Ramos (cell line): ENCODE measurements at regions not wholly inside any gene's neighbourhood (a gene's known extent, or its start where the extent isn't known, plus 50 kb on each side); places are given as distances from the start of the nearest gene placed in this dataset.

Source experiments
- in situ Hi-C: fragments of 300-500 bp; cut with MboI; formaldehyde crosslinking; loops from one replicate; pipeline ENCODE4 v1.14.3; 2022; ENCODE audit warnings: low sequenced_read_pairs; ENCODE audit not compliant: unreplicated experiment

DNA sequence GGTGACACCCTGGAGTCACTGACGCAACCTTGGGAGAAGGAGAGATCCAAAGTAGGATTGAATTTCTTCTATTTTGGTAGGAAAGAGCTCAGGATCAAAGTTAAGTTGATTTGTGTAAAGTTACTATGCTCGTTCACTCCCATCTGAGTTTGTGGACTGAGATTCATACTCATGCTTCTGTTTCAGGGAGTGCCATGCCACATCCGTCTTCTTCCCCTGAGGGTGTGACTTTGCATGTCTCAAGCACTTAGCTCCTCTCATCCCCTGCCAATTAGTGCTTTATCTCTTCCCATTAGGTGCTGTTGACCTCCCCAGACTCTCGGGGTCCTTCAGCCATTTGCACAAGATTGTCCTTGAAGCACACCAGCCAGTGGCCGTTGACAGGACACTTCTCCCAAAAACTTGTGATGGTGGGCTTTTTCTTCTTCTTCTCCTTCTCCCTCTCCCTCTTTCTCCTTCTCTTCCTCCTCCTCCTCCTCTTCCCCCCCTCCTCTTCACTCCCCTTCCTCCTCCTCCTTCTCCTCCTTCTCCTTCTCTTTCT lies 232.2 kb upstream of the KLF4 start:
- in situ Hi-C loops = no loop called here

DNA sequence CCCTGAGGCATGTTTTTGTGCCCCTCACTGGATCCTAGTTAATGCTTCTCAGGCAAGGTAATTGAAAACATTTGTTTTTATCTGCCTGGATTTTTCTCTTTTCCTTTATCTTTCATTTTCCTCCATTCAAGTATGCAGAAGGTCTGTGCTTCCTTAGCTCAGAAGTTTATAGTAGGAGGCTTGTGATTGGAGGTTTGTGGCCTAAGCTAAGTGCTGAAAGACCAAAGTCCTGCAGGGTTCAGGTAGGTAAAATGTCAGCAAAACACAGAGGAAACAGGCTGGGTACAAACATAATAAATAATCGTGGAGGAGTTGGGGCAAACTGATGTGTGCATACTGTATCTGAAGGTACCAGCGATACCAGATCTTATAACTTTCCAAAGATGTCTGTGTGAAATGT lies 230.9 kb upstream of the KLF4 start:
- in situ Hi-C loops = no loop called here

DNA sequence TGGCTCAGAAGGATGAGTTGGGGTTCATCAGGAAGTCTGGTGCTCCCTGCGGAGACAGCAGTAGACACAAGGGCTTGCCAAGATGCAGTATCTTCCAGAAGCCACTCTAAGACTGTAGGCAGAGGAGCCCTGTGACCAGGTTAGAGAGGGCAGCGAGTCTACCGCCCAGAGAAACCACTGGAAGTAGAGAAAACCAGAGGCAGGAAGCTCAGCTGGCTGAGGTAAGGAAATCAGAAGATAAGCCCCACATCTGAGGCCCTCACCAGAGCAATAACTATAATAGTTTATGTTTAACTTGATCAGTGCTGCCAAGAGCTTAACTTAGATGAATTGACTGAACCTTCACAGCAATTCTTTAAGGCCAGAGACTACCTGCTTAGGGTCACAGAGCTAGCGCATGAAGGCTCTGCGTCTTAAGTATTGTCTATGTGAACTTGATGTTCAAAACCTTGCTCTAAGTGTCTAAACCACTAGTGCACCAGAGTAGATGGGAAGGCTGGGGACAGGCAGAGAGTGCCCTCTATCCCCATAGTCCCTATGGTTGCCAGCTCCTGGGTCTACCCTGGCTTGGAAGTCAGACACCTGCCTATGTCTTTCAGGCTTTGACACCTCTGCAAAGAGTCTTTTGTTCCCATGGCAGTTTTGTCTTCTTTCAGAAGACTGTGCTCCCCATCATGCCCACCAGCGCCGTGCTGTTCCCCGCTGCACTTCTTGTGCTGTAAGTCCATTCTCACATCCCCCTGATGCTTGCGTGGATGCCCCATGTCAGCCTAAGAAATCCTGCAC lies 228.2 kb upstream of the KLF4 start:
- in situ Hi-C loops = no loop called here

GRCh38 chr9:107715740-107716139 lies 226.2 kb upstream of the KLF4 start:
- in situ Hi-C loops = no loop called here

DNA sequence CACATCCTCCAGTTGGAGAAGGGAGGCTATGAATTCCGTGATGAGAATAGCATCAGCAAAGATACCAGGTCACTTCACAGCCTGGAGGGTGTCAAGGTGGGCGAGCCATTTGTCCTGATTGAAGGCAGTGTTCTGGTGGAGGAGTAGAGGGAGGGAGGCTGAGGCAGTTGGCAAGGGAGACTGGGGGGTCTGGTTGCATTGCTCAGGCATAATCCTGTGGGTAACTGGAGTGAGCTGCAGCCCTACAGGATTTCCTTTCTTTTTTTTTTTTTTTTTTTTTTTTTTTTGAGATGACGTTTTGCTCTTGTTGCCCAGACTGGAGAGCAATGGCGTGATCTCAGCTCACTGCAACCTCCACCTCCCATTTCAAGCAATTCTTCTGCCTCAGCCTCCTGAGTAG lies 223.9 kb upstream of the KLF4 start:
- in situ Hi-C loops = no loop called here

DNA sequence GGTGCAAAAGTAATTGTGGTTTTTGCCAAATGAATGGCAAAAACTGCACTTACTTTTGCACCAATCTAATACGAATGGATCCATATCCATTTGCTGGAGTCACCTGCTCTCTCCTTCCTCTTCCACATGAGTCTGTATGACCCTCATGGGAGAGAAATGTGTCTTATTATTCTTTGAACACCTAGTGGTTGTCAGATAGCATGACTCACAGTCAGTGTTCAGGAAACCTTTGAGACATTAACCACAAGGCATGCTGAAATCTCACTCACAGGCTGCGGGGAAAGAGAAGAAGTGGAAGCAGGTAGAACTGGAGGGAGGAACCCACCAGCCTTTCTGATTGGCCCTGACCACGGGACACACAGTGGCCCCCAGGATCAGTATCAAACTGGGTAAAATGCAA lies 222.8 kb upstream of the KLF4 start:
- in situ Hi-C loops = no loop called here

DNA sequence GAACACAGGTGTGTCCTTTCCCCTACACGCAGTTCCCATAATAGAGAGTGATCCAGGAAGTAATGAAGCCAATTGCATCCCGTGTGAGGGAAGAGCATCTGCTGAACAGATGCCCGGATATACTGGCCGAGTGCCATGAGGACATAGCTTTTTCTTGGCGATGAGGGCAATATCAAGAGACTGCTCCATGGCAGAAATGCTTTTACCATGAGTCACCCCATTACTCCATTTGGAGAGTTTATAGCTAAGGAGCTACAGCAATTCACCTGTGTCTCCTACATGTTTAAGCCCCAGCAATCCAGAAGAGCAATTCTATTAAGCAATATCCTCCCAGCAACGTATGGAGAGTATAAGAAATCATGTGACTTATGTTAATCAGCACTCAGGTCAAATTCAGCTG lies 222.0 kb upstream of the KLF4 start:
- in situ Hi-C loops = no loop called here

DNA sequence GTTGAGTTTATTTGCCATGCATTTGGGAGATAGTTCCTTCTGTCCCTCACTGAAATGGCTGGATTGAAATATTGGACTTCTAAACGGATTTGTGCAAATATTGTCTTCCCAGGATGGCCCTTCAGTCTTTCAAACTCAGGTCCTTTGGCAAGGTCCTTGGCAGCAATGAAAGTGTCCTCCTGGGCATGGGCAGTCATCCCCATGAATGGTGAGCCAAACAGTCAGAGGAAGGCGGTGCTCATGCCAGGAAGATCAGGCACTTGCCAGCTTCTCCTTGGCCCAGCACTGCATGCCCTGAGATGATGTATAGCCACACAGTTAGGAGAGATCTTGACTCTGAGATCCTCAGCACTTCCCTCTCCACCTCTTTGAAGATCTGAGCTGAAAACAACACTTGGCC lies 221.4 kb upstream of the KLF4 start:
- in situ Hi-C loops = no loop called here

DNA sequence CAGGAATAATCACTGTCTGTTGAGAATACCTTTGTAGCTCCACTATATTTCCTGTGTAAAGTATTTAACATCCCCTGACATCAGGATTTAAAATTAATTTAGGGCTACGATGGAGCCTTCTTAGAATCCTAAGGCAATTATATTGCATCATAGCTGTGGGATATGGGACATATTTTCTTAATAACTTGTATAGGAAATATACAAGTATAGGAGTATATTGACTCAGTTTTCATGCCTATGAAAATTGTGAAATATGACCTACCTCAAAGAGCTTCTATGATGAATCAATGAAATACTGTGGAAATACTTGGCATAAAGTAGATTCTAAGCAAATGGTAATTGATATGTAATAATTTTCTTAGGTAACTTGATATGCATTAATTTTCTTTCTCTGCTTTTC lies 221.0 kb upstream of the KLF4 start:
- in situ Hi-C loops = no loop called here

GRCh38 chr9:107708791-107709190 lies 219.2 kb upstream of the KLF4 start:
- in situ Hi-C loops = no loop called here

DNA sequence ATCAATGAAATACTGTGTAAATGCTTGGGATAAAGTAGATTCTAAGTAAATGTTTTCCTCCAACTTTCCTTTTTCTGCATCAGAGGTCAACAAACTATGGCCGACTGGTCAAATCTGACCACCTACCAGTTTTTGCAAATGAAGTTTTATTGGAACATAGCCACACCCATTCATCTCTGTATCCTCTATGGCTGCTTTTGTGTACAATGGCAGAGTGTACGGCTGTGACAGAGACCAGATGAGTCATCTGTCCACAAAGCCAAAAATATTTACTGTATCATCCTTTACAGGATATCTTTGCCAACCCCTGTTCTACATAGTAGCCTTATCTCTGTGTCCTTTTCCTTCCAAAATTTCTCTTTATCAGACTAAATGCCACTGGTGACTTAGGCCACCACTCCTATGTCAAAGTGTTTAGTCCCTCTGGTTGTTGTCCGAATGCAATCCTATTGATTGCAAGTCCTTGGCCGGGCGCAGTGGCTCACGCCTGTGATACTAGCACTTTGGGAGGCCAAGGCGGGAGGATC lies 218.4 kb upstream of the KLF4 start:
- in situ Hi-C loops = no loop called here

- in situ Hi-C loops = no loop called here
Observed at GRCh38 chr9:107707428-107707837, 217.9 kb upstream of the KLF4 start.

- in situ Hi-C loops = no loop called here
Observed at GRCh38 chr9:107706701-107707427, 217.3 kb upstream of the KLF4 start.

DNA sequence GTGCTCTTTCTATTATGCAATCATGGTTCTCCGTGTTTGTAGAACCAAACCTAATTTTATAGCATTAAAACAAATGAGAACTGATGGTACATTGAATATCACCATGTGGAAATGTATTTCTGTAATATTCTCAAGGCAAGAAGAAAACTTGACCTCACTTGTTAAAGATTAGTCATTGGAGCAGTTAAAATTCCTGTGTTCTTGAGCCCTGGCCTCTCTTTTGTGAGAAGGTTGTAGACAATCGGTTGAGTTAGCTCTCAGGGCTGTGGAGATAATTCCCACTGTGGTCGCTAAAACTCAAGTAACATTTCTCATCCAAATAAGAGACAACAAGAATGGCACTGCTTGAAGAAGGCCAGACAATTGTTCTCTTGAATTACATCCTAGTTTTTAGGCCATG lies 216.0 kb upstream of the KLF4 start:
- in situ Hi-C loops = no loop called here

- in situ Hi-C loops = no loop called here
Observed at GRCh38 chr9:107704774-107705173, 215.2 kb upstream of the KLF4 start.

- in situ Hi-C loops = no loop called here
Observed at GRCh38 chr9:107703651-107704050, 214.1 kb upstream of the KLF4 start.

DNA sequence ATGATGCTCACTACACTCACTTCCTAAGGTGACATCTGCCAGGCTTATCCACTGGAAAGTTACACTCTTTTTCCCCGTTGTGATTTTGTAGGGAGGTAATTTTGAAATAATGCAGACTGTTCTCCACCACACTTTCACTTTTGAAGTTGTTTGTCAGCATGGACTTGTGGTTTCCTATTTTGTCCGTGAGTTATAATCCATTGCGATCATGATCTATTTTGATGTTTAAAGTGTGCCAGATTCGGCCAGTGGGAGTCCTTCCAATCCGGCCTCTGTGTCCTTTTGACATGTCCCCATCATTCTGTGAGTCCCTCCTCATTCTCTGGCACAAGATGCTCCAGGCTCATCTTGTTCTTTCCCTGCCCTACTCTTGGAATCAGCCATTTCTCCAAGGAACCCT lies 211.3 kb upstream of the KLF4 start:
- in situ Hi-C loops = no loop called here

- in situ Hi-C loops = no loop called here
Observed at GRCh38 chr9:107699231-107699630, 209.7 kb upstream of the KLF4 start.

DNA sequence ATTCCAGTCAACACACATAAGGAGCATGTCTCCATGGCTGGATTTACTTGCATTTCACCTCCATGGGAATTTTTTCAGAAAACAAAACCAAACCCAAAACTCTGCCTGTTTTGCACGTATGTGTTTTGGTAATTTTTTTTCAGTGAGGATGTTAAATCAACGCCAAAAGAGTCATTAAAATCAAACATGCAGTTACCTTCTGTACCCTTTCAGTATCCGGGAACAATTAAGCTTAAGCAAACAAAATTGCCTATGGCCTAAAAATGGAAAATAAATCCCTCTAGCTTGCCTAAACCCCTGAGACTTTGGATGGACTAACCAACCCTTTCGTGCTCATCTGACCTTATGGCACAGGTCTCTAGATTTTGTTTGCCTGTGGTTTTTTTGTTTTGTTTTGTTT lies 209.2 kb upstream of the KLF4 start:
- in situ Hi-C loops = no loop called here

DNA sequence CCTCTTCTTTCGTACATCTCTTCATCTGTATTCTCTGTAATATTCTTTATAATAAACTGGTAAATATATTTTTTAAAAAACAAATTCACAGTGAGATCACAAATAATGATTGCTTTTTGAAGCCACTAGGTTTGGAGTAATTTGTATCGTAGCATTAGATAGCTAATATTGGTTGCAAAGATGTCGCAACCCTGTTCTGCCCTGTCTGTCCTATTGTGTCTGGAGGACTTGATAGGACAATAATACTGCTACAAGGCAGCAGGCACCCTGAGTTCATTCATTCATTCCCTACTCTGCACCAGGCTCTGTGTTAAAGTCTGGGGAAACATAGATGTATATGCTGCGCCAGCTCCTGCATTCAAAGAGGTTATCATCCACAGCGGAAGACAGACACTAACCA lies 206.7 kb upstream of the KLF4 start:
- in situ Hi-C loops = no loop called here

GRCh38 chr9:107694390-107694789 lies 204.8 kb upstream of the KLF4 start:
- in situ Hi-C loops = no loop called here
